Gastrocnemius medialis (tissue), 4 donors: ENCODE measurements at regions not wholly inside any gene's neighbourhood (a gene's known extent, or its start where the extent isn't known, plus 50 kb on each side); places are given as distances from the start of the nearest gene placed in this dataset.

Experiments used
- CTCF ChIP-seq, 5 experiments: fragments of 450-650 bp in 3 of 5; fragments of 200-600 bp in 2 of 5; sonication (generic) in 2 of 5; IDR thresholded peaks in 4 of 5; conservative IDR thresholded peaks in 1 of 5; 1 replicate in 4 of 5; 2 replicates in 1 of 5; pipeline ENCODE4 v1.5.1; 2016 to 2019; ENCODE audit warnings: antibody characterized with exemption in 5 of 5, mild to moderate bottlenecking in 3 of 5, moderate library complexity in 3 of 5
- POLR2A ChIP-seq, 2 donors: fragments of 450-650 bp; IDR thresholded peaks; one replicate each; pipeline ENCODE4 v1.6.1; 2017; ENCODE audit warnings: antibody characterized with exemption in 2 of 2, mild to moderate bottlenecking in 2 of 2, moderate library complexity in 2 of 2

DNA sequence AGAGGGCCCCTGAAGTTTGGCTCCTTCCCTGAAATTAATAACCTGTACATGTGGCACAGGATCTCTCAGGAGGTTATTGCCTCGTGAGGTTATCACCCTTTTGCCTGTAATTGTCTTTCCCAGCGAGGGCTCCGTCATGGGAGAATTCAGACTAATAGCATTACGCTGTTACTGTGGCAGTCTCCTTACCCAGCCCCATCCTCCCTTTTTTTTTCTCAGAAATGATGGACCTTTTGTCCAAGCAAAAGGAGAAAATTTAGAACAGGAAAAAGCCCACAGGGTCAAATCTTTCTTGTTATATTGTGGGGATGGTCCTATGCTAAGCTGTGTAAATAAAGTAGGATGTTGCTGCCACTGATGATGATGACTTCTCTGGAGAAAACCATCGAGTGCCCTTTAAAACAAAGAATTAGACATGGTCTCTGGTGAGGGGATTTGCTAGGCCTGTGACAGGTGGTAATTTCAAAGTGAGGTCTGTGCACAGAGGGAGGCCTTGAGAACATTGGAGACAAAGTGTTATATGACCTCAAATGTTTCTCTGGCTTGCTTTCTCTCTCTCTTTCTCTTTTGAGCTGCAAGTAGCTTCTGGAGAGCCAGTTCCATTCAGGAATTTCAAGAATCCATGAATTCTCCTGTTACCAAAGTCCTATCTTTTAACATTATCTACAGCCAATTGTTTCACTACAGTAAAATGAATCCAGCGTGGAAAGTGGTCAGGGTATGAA lies 357.2 kb downstream of the BMP4 start:
- no peak for TF ChIP-seq CTCF (IDR thresholded peaks at IDR 0.05 in 4 of 5, conservative IDR thresholded peaks at IDR 0.05 in 1 of 5)
- TF ChIP-seq POLR2A (IDR thresholded peaks at IDR 0.05), result no peak
